Adipocyte (in vitro differentiated cells): ENCODE measurements at regions not wholly inside any gene's neighbourhood (a gene's known extent, or its start where the extent isn't known, plus 50 kb on each side); places are given as distances from the start of the nearest gene placed in this dataset.
A peak's percentile ranks its signal among the peaks of the same experiment; 100 is the strongest.

Experiments
- DNase-seq: peaks from one replicate; pipeline ENCODE4 v3.0.0-alpha.2; 2015; ENCODE audit warnings: low read depth
- H3K27me3 ChIP-seq: replicated peaks from 2 replicates; pipeline ENCODE4 v1.7.0; 2013; ENCODE audit warnings: mild to moderate bottlenecking, low read length, moderate library complexity; ENCODE audit not compliant: control insufficient read depth, insufficient read depth
- H3K36me3 ChIP-seq: 2 replicates; pipeline ENCODE4 v1.7.0; 2013; ENCODE audit warnings: low read length, mild to moderate bottlenecking, moderate library complexity; ENCODE audit not compliant: control insufficient read depth, insufficient read depth, severe bottlenecking
- H3K4me1 ChIP-seq: 2 replicates; pipeline ENCODE4 v1.7.0; 2013; ENCODE audit warnings: mild to moderate bottlenecking, low read length, moderate library complexity; ENCODE audit not compliant: control insufficient read depth, insufficient read depth
- H3K4me3 ChIP-seq: 2 replicates; pipeline ENCODE4 v1.7.0; 2013; ENCODE audit warnings: mild to moderate bottlenecking, low read length, moderate library complexity
- H3K9ac ChIP-seq: 2 replicates; pipeline ENCODE4 v1.7.0; 2013; ENCODE audit warnings: mild to moderate bottlenecking, low read length, moderate library complexity
- H3K9me3 ChIP-seq: 2 replicates; pipeline ENCODE4 v1.7.0; 2013; ENCODE audit warnings: mild to moderate bottlenecking, low read length, moderate library complexity; ENCODE audit not compliant: control insufficient read depth

DNA sequence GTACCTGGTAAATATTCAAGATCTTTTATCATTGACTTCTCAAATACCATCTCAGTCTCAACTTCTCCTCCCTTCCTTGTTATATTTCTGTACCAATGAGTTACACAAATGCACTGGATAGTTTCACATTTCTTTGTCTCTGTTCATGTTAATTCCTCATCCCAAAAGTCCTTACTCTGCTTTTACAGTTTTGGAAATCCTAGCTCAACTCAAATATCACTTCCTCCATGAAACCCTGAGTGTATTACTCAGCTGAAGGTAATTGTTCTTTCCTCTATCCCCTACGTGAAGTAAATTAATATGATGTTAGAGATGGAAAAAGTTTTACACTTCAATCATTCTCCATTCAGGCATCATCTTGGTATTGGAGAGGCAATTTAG, 241.5 kb downstream of the TLE4 start:
- Histone ChIP-seq H3K9ac (no peak overlapping the region), H3K9me3 (no peaks in the 10 kb centered on the region), H3K36me3 (no peaks in the 10 kb centered on the region), H3K4me3 (peak overlapping the region; percentile 67), H3K27me3 (peaks cover 10% of the 10 kb centered on the region), H3K4me1 (peaks cover 26% of the 10 kb centered on the region)
- no peak for DNase-seq

DNA sequence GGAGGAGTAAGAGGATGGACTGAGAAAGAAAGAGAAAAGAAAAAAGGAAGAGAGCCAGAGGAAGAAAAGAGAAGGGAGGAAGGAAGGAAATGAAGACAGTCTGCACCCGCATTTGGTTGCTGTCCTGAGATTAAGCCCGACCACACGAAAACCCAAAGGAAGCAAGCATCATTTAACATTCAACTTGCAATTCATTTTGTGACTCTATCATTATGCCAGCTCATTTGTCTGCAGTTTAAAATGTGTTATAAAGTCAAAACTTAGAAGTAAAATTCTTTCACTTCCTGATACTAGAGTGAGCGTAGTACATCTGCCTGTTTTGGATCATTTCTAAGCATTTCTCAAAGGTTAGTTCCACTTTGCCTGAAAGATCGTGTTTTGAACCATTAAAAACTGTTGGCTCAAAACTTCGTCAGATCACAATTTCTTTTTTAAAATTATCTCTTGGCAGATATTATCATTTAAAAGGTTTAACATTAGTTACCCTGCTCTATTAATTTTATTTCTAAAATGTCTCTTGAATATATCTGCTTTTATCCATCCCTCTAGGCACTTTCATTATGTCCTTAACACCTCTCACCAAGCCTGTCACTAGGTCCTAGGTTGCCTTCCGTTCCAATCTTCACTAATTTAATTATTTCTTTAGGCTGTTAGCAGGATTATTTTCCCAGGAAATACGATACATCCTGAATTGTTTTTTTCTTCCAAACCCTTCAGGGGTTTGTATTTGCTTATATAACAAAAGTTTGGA, 240.9 kb downstream of the TLE4 start:
- Histone ChIP-seq H3K9me3 (no peaks in the 10 kb centered on the region), H3K4me3 (peak overlapping the region; percentile 67), H3K27me3 (peaks cover 14% of the 10 kb centered on the region), H3K4me1 (peaks cover 26% of the 10 kb centered on the region), H3K36me3 (no peaks in the 10 kb centered on the region), H3K9ac (peak overlapping the region; percentile 25)
- DNase-seq: no peak

DNA sequence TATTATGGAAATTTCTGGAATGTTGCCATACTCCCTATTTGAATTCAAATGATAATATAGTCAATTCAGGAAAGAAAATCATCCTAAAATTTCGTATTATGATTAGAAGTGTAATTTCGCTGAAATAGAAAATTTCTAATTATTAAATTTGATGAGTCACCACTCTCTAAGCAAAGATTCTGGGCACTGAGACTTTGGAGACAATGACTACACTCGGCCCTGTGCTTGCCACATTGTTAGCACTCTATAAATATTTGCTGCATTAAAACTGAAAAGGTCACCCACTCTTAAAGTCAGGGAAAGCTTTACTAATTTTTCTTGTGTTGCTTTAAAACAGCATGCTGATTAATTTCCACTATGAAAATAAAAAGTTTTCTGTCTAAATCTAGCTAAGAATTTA, 240.3 kb downstream of the TLE4 start:
- Histone ChIP-seq H3K4me3 (peak overlapping the region; percentile 67), H3K36me3 (no peaks in the 10 kb centered on the region), H3K9ac (peak overlapping the region; percentile 25), H3K27me3 (peaks cover 14% of the 10 kb centered on the region), H3K9me3 (no peaks in the 10 kb centered on the region), H3K4me1 (peaks cover 26% of the 10 kb centered on the region)
- no peak for DNase-seq

DNA sequence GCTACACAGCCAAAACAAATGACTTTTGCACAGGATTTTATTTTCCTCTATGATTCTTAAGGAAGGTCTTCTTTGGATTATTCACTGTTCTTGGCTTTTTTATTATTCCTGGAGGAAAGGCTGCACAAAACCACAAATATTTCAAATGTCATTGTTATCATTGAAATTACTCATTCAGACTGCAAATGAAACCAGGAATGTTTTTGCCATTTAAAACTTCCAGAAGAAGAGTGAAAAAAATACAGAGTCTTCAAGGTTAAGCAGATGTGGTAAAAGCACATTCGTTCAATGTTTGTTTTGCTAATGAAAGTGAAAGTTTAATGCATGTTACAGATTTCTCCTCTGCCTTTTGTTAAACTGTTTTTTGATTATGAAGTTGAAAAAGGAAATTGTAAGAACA, 238.2 kb downstream of the TLE4 start:
- peak overlapping the region; percentile 57 for H3K4me3 ChIP-seq

DNA sequence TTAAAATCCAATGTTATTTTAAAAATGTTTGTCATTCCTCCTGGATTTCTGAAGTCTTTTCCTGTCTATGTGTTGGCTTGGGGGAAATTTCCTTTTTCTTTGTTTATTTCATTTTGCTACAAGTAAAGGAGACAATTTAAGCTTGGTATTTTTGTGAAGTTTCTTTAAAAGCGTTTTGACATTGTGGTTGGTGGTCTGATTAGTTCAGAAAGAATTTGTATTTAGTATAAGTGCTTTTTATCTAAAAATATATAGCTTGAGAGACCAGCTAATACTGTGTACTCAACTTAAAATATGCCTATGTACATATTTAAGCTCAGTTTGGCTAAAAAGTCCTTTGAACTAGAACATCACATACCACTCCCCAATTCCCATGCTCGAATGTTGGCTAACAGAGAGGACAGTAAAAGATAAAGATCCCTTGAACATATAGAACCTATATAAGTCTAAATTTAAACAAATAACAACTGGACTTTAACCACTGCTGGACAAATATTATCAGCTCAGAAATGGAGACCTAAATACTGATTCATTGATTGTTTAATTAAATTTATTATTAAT, 237.6 kb downstream of the TLE4 start:
- Histone ChIP-seq H3K9ac (no peak overlapping the region), H3K4me3 (no peak overlapping the region), H3K36me3 (no peaks in the 10 kb centered on the region), H3K27me3 (peaks cover 3% of the 10 kb centered on the region), H3K9me3 (no peaks in the 10 kb centered on the region), H3K4me1 (peaks cover 26% of the 10 kb centered on the region)
- DNase-seq: peak; percentile 40

More for the DNA sequence above, 238.2 kb downstream of the TLE4 start:
- Histone ChIP-seq H3K27me3 (peaks cover 3% of the 10 kb centered on the region), H3K36me3 (no peaks in the 10 kb centered on the region), H3K9ac (no peak overlapping the region), H3K9me3 (no peaks in the 10 kb centered on the region), H3K4me1 (peaks cover 26% of the 10 kb centered on the region)
- DNase-seq: peak; percentile 79

DNA sequence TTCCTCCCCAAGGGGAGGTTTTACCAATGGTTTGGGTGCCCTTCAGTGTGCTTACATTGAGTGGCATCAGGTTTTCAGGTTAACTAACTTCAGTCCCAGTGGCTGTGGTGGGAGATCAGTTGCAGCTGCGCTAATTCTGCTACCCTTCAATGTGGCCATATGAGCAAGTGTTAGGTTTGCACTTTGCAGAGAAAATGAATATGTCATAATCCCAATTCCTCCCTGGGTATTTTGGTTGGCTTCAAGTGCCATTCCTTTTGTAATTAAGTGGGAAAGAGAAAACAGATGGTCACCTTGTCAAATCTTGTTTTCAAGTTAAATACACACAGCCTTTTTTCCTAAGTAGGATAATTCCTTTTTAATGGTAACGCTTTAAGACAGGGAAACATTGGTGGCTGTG, 236.2 kb downstream of the TLE4 start:
- Histone ChIP-seq H3K4me3 (no peak overlapping the region), H3K9ac (no peak overlapping the region), H3K36me3 (no peaks in the 10 kb centered on the region), H3K4me1 (peaks cover 25% of the 10 kb centered on the region), H3K9me3 (no peaks in the 10 kb centered on the region), H3K27me3 (peaks cover 3% of the 10 kb centered on the region)
- DNase-seq: peak; percentile 47

DNA sequence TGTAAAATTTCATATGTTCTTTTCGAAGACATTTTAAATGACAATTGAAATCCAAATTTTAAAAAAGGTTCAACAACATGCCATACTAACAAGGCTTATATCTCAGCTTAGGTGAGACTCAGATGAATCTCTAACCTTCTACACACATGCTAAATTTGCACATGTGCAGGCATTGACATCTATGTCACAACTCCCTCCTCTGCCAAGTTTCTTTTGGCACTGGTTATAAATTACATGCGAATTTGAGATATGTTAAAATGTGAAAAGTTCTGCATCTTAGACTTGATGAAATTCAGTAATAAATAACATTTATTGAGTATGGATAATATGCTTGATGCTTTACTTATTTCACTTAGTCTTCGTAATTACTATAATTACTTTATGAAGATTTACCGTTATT, 234.3 kb downstream of the TLE4 start:
- Histone ChIP-seq H3K4me3 (no peak overlapping the region), H3K9me3 (no peaks in the 10 kb centered on the region), H3K9ac (no peak overlapping the region), H3K36me3 (no peaks in the 10 kb centered on the region), H3K27me3 (peaks cover 3% of the 10 kb centered on the region), H3K4me1 (peaks cover 14% of the 10 kb centered on the region)
- DNase-seq: no peak

DNA sequence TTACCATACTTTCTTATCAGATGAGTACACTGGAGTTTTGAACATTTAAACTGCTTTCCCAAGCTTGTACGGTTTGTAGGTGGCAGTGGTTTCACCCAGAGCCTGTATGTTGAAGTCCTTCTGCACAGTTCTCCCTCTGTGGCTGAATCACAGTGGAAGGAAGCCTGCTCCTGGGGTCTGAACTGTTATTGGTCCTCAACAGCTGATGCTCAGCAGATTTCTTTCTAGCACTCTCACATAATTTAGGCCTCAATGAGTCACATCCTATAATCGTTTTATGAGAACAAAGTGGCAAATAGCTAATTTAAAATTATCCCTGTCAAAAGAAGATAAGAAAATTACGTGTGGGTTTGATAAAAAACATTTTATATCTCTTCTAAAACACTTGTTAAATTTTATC, 229.7 kb downstream of the TLE4 start:
- peaks cover 7% of the 10 kb centered on the region for H3K4me1 ChIP-seq
- no peak overlapping the region for H3K9ac ChIP-seq
- H3K9me3 ChIP-seq: no peaks in the 10 kb centered on the region
- DNase-seq: no peak
- no peaks in the 10 kb centered on the region for H3K36me3 ChIP-seq
- H3K27me3 ChIP-seq: peaks cover 4% of the 10 kb centered on the region
- H3K4me3 ChIP-seq: no peak overlapping the region

DNA sequence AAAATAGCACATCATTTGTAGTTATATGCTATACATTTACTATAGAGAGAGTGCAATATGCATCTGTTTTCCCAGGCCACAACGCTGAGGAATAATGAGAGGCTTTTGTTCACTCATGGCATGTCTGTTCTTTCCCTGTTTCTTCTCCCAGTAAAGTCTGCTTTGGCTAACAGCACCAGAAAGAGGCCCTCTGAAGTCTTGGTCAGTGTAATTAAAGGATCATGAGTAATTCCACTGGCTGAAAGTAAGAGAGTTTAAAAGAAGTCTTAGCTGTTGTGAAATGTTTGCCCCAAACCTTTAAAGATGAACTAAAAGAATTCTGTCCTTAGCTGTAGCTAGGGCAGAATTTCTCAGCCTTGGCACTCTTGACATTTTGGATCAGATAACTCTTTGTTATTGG, 228.8 kb downstream of the TLE4 start:
- peak; percentile 82 for DNase-seq
- Histone ChIP-seq H3K9me3 (no peaks in the 10 kb centered on the region), H3K4me1 (peaks cover 7% of the 10 kb centered on the region)

DNA sequence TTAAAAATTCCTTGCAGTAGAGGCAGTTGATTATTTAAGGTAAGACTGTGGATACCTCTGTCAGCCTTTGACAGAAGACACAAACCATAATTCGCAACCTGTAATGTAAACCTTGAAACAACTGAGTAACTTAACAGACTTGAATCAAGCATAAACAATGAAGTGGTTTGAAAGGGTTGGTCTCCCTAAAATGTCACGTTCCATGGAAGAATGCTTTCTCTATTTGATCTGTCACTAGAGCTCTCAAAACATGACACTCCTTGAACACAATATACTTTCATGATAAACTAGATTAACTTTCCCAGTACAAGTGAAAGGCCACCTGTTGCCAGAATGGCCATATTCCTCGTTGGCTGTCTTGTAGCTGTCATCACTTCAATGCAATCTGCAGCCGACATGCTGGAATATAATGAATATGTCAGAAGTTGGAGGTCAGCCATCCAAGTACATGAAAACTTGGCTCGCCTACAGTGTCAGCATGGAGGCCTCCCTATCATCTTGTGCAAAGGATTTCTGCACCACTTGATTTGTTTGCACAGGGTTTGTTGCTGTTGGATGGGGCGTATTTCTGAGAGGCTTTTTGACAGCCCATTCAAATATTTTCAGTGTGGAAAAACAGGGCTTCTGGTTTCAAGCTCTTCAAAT, 228.0 kb downstream of the TLE4 start:
- Histone ChIP-seq H3K27me3 (peaks cover 4% of the 10 kb centered on the region), H3K9me3 (no peaks in the 10 kb centered on the region), H3K36me3 (no peaks in the 10 kb centered on the region), H3K4me1 (peaks cover 7% of the 10 kb centered on the region), H3K9ac (no peak overlapping the region), H3K4me3 (no peak overlapping the region)
- peak; percentile 53 for DNase-seq

More for the DNA sequence above, 228.8 kb downstream of the TLE4 start:
- H3K9ac ChIP-seq: no peak overlapping the region
- H3K27me3 ChIP-seq: peaks cover 4% of the 10 kb centered on the region
- no peak overlapping the region for H3K4me3 ChIP-seq
- no peaks in the 10 kb centered on the region for H3K36me3 ChIP-seq

DNA sequence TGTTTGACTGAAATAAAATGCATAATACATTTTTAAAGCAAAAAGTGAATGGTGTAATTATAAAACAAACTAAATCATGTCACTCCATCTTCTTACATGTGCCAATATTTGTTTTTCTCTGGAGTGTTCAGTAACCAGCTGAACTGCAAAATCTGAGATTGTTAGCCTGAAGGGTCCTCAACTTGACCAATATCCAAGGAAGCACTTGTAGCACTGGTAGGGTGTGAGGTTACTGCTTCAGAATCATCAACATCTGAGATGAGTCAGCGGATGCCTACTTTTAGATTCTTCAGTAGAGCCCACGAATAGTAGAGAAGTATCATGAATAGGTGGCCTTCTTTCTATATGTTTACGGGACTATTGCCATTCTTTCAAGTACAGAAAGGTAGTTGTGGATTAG, 226.7 kb downstream of the TLE4 start:
- no peaks in the 10 kb centered on the region for H3K36me3 ChIP-seq
- peaks cover 7% of the 10 kb centered on the region for H3K4me1 ChIP-seq
- H3K27me3 ChIP-seq: peaks cover 8% of the 10 kb centered on the region

More for the DNA sequence above, 226.7 kb downstream of the TLE4 start:
- no peak for DNase-seq
- Histone ChIP-seq H3K9ac (no peak overlapping the region), H3K9me3 (peaks cover 2% of the 10 kb centered on the region), H3K4me3 (no peak overlapping the region)
